Rectal smooth muscle tissue (tissue), 1 donor: ENCODE measurements at regions not wholly inside any gene's neighbourhood (a gene's known extent, or its start where the extent isn't known, plus 50 kb on each side); places are given as distances from the start of the nearest gene placed in this dataset.

Experiments used
- H3K27ac ChIP-seq: one replicate; pipeline ENCODE4 v1.7.0; 2013; ENCODE audit warnings: low read depth, low read length, inconsistent platforms
- H3K27me3 ChIP-seq: one replicate; pipeline ENCODE4 v1.7.0; 2013; ENCODE audit warnings: low read length; ENCODE audit not compliant: control insufficient read depth, insufficient read depth
- H3K36me3 ChIP-seq: one replicate; pipeline ENCODE4 v1.7.0; 2013; ENCODE audit warnings: low read length; ENCODE audit not compliant: control insufficient read depth, insufficient read depth
- H3K4me1 ChIP-seq: one replicate; pipeline ENCODE4 v1.7.0; 2013; ENCODE audit warnings: low read length; ENCODE audit not compliant: control insufficient read depth, insufficient read depth
- H3K4me3 ChIP-seq: one replicate; pipeline ENCODE4 v1.7.0; 2013; ENCODE audit warnings: low read length
- H3K9ac ChIP-seq: one replicate; pipeline ENCODE4 v1.7.0; 2013; ENCODE audit warnings: low read length

GRCh38 chr9:71582347-71582746 is 186.0 kb downstream of the CEMIP2 start:
- Histone ChIP-seq H3K27ac (no peak overlapping the region), H3K36me3 (no peaks in the 10 kb centered on the region), H3K27me3 (no peaks in the 10 kb centered on the region), H3K4me3 (no peak overlapping the region), H3K9ac (no peak overlapping the region), H3K4me1 (no peaks in the 10 kb centered on the region)

DNA sequence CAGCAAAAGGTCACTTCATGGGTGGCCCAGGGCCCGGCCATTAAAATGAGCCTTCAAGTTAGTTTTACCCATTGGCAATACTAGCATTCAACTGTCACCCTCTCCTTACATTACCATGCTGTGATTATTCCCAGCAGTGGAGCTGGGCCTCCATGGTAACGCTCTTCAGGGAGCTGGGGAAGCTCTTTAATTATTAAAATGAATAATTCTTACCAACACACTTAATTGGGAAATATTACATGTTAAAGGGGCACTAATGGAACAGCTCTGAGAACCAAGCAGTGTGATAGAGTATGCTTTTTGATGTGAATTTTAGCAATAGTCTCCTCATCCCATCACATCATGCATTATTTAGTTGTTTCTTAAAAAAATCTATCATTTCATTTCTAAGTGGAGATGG is 187.2 kb downstream of the CEMIP2 start:
- Histone ChIP-seq H3K4me3 (no peak overlapping the region), H3K27me3 (no peaks in the 10 kb centered on the region), H3K27ac (no peak overlapping the region), H3K4me1 (no peaks in the 10 kb centered on the region), H3K36me3 (no peaks in the 10 kb centered on the region), H3K9ac (no peak overlapping the region)

DNA sequence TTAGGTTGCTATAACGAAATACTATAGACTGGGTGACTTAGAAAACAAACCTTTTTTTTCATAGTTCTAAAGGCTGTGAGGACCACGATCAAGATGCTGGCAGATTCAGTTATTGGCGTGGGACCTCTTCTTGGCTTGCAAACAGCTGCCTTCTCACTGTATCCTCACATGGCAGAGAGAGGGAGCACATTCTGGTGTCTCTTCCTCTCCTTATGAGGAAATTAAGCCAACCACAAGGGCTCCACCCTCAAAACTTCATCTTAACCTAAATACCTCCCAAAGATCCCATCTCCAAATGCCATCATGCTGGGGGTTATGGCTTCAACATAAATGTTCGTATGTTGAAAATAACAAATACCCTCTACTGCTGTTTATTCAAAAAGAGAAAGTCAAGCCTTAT is 197.1 kb downstream of the CEMIP2 start:
- H3K27ac ChIP-seq = no peak overlapping the region
- no peak overlapping the region for H3K4me3 ChIP-seq

GRCh38 chr9:71567890-71568289 is 200.4 kb downstream of the CEMIP2 start:
- no peak overlapping the region for H3K27ac ChIP-seq
- H3K4me3 ChIP-seq = no peak overlapping the region
- no peaks in the 10 kb centered on the region for H3K36me3 ChIP-seq
- no peak overlapping the region for H3K9ac ChIP-seq
- H3K27me3 ChIP-seq = no peaks in the 10 kb centered on the region
- no peaks in the 10 kb centered on the region for H3K4me1 ChIP-seq

More for the DNA sequence above, 197.1 kb downstream of the CEMIP2 start:
- Histone ChIP-seq H3K27me3 (no peaks in the 10 kb centered on the region), H3K9ac (no peak overlapping the region), H3K4me1 (no peaks in the 10 kb centered on the region), H3K36me3 (no peaks in the 10 kb centered on the region)

GRCh38 chr9:71562140-71562539 is 206.2 kb downstream of the CEMIP2 start:
- no peaks in the 10 kb centered on the region for H3K36me3 ChIP-seq
- no peak overlapping the region for H3K4me3 ChIP-seq
- H3K27me3 ChIP-seq = no peaks in the 10 kb centered on the region
- H3K27ac ChIP-seq = no peak overlapping the region
- no peaks in the 10 kb centered on the region for H3K4me1 ChIP-seq
- no peak overlapping the region for H3K9ac ChIP-seq

GRCh38 chr9:71557310-71557709 is 211.0 kb downstream of the CEMIP2 start:
- H3K9ac ChIP-seq = no peak overlapping the region
- no peak overlapping the region for H3K4me3 ChIP-seq
- H3K4me1 ChIP-seq = no peaks in the 10 kb centered on the region
- H3K36me3 ChIP-seq = no peaks in the 10 kb centered on the region
- H3K27ac ChIP-seq = no peak overlapping the region
- H3K27me3 ChIP-seq = no peaks in the 10 kb centered on the region

DNA sequence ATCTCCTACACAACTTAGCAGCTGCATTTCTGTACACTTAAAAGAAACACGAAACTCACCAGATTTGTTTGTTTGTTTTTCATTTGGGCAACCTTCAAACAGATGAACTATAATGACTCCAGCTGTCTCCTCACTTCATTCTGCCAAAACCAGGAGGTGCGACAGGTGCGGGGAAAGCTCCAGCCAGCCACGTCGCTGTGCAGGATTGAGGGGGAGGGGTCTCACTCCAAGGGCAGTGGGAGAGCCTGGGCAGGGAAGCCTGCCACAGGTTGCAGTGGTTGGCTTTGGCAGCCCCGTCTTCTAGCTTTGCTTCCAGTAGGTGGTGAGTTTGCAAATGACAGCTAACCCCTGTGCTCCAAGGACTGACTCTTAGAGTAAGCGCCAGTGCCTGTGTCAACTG is 215.8 kb downstream of the CEMIP2 start:
- Histone ChIP-seq H3K27ac (no peak overlapping the region), H3K36me3 (no peaks in the 10 kb centered on the region), H3K4me1 (no peaks in the 10 kb centered on the region), H3K9ac (no peak overlapping the region), H3K4me3 (no peak overlapping the region), H3K27me3 (no peaks in the 10 kb centered on the region)

GRCh38 chr9:71549023-71549422 is 219.3 kb downstream of the CEMIP2 start:
- Histone ChIP-seq H3K4me1 (no peaks in the 10 kb centered on the region), H3K27me3 (no peaks in the 10 kb centered on the region), H3K4me3 (no peak overlapping the region), H3K27ac (no peak overlapping the region), H3K9ac (no peak overlapping the region), H3K36me3 (no peaks in the 10 kb centered on the region)

DNA sequence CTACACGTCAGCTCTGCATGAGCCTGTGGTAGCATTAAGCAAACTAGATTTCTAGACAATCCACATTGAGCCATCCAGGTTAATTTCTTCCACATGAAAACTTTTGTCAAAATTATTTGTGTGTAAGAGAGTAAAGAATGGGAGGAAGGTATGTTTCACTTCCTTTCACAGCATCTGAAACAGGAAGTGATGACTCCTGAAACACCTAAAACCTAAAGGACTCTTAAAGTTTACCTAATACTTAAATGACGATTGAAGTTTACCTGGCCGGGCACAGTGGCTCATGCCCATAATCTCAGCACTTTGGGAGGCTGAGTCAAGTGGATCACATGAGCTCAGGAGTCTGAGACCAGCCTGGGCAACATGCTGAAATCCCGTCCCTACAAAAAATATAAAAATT is 223.8 kb downstream of the CEMIP2 start:
- Histone ChIP-seq H3K27ac (no peak overlapping the region), H3K4me3 (no peak overlapping the region), H3K9ac (no peak overlapping the region), H3K27me3 (no peaks in the 10 kb centered on the region), H3K36me3 (no peaks in the 10 kb centered on the region), H3K4me1 (no peaks in the 10 kb centered on the region)

DNA sequence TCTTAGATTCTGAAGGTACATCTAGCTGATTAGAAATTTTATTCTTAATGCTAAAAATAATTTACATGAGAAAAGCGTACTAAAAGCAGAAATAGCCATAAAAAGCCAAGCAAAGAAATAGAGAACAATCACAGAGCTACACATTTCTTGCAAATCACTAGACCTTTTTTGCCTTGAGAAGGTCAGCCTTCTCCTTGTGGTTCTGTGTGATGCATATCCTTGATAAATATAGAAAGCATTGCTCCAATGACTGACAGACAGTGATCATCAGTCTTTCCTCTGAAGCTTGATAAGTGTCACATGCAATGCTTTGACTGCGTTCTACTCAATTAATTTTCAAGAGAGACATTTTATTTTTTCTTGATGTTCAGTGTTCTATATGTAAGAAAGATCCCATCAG is 226.9 kb downstream of the CEMIP2 start:
- no peaks in the 10 kb centered on the region for H3K27me3 ChIP-seq
- H3K4me1 ChIP-seq = no peaks in the 10 kb centered on the region
- no peak overlapping the region for H3K9ac ChIP-seq
- H3K36me3 ChIP-seq = no peaks in the 10 kb centered on the region
- no peak overlapping the region for H3K4me3 ChIP-seq
- H3K27ac ChIP-seq = no peak overlapping the region

- no peak overlapping the region for H3K4me3 ChIP-seq
- H3K36me3 ChIP-seq = no peaks in the 10 kb centered on the region
- H3K4me1 ChIP-seq = no peaks in the 10 kb centered on the region
Measured at GRCh38 chr9:71524996-71525580, 243.2 kb downstream of the CEMIP2 start.

DNA sequence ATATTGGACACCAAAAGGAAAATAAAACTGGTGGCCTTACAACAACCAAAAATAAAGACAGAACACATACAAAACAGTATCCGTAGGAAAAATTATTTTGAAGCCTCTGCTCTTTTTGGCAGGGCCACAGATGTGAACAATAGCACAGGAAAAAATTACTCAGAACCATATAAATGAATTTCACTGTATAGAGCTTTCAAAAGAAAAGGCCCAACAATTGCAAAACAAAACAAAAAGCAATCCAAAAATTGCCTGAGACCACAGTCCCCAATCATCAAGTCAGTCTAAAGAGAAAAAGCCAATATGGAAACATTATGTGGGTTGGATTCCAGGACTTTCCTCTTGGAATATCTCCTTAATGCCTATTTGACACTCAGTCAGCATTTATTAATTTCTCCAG is 243.8 kb downstream of the CEMIP2 start:
- H3K4me3 ChIP-seq = no peak overlapping the region
- H3K27me3 ChIP-seq = no peaks in the 10 kb centered on the region
- H3K4me1 ChIP-seq = no peaks in the 10 kb centered on the region
- no peak overlapping the region for H3K27ac ChIP-seq
- H3K36me3 ChIP-seq = no peaks in the 10 kb centered on the region
- H3K9ac ChIP-seq = no peak overlapping the region

More at GRCh38 chr9:71524996-71525580, 243.2 kb downstream of the CEMIP2 start:
- Histone ChIP-seq H3K9ac (no peak overlapping the region), H3K27me3 (no peaks in the 10 kb centered on the region), H3K27ac (no peak overlapping the region)

- H3K36me3 ChIP-seq = no peaks in the 10 kb centered on the region
- H3K27ac ChIP-seq = no peak overlapping the region
- no peak overlapping the region for H3K9ac ChIP-seq
- no peaks in the 10 kb centered on the region for H3K4me1 ChIP-seq
- H3K4me3 ChIP-seq = no peak overlapping the region
- H3K27me3 ChIP-seq = no peaks in the 10 kb centered on the region
Measured at GRCh38 chr9:71521132-71521531, 247.2 kb downstream of the CEMIP2 start.
